GM18870 (cell line): ENCODE measurements at regions not wholly inside any gene's neighbourhood (a gene's known extent, or its start where the extent isn't known, plus 50 kb on each side); places are given as distances from the start of the nearest gene placed in this dataset.
"Not testable (repeated sequence)": the region's sequence is repeated elsewhere in the genome, so short reads cannot be mapped to it uniquely, and the experiment has no call there.

Experiments
- ATAC-seq: cut with Tn5 transposase; IDR thresholded peaks from one replicate; pipeline ENCODE4 v1.9.1; 2021; ENCODE audit warnings: moderate library complexity; ENCODE audit not compliant: unreplicated experiment

DNA sequence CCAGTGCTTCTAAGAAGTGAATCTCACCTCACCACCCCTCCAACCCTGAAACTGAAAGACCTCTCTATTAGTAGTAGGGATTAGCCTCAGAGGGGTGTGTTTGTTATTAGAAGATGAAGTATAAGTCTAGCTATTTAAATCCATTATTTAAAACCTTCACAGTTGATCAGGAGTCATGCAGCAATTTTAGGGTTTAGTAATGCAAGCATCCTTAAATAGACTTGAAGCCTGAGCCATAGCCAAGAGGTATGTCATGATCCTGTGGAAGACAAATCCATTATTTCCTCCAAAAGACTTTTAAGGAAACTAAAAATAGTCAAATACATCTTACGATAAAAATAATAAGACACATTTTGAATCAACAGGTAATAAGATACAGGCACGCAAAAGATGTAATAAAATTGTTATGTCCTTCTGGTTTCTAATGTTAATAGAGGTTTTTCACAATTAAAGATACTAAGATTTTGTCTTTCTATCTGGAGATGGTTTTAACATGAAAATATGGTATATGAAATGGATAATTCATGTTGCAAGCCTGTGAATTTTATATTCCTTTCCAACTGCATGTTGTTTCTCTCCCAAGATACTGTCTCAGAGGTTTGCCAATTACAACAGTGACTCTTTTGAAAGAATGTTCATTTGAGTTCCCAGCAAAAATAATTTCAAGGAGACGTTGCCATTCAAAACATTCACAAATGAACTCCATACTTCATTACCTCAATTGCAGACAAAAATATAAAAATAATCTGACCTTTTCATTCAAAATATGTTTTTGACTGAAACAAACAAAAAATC, 68.0 kb downstream of the LUZP4 start:
- ATAC-seq = no peak

- ATAC-seq = not testable (repeated sequence)
These were observed 70.0 kb downstream of the LUZP4 start for GRCh38 chrX:115359508-115359907.

- ATAC-seq = no peak
These were observed 70.8 kb downstream of the LUZP4 start for GRCh38 chrX:115360220-115360781.

DNA sequence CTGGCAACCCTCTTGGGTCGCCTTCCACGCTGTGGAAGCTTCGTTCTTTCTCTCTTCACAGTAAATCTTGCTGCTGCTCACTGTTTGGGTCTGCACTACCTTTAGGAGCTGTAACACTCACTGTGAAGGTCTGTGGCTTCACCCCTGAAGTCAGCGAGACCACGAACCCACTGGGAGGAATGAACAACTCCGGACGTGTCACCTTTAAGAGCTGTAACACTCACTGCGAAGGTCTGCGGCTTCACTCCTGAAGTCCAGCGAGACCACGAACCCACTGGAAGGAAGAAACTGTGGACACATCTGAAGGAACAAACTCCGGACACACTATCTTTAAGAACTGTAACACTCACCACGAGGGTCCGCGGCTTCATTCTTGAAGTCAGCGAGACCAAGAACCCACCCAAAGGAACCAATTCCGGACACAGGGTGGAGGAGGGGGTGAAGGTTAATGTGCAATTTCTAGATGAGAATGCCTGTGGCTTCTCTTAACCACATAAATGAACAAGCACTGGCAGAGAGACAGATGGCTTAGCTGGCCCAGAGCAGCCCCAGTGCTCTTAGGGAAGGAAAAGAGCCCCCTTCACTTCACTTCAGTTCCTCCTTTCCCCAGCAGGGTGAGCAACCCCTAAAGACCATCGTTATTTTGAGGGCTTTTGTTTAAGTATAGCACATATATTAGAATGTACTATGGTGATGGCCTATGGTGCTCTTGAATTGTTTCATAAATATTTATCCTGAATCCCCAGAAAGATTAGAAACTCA, 73.0 kb downstream of the LUZP4 start:
- no peak for ATAC-seq

DNA sequence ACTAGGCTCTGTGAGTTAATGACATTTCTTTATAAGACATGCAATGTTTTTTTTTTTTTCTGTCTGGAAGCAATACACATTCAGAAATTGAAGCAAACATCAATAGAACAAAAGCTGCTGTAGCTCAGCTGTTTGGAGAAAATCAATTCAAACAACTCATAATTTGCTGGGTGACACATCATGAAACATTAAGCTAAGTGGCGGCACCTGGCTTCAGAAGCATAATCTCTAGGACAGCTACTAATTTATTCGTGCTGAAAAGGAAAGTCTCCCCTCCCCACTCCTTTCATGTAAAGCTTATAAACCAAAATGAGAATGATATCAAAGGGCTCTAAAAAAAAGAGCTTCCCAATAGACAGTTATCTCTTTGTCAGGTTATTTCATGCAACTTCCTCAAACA, 73.9 kb downstream of the LUZP4 start:
- ATAC-seq = no peak

DNA sequence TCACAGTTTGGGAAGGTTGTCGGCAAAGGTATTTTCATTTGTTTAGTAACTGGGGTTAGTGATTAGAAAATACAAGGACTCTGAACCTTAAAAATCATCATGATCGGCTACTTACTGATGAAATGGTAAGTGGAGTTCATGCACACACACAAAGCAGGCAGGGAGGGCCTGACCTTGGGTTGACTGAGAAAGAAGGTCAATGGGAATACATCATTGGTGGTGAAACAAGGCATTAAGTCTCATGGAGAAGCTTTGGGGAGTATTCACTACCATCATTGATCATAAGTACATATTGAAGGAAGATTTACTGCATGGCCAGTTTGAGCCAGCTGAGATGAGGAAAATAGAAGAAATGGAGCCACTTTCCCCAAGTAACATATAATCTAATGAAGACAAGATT, 74.4 kb downstream of the LUZP4 start:
- no peak for ATAC-seq

GRCh38 chrX:115364670-115365069, 75.2 kb downstream of the LUZP4 start:
- no peak for ATAC-seq

GRCh38 chrX:115366535-115366934, 77.0 kb downstream of the LUZP4 start:
- no peak for ATAC-seq

- no peak for ATAC-seq
These were observed 77.9 kb downstream of the LUZP4 start for GRCh38 chrX:115367455-115367854.

GRCh38 chrX:115367951-115368350, 78.4 kb downstream of the LUZP4 start:
- no peak for ATAC-seq

DNA sequence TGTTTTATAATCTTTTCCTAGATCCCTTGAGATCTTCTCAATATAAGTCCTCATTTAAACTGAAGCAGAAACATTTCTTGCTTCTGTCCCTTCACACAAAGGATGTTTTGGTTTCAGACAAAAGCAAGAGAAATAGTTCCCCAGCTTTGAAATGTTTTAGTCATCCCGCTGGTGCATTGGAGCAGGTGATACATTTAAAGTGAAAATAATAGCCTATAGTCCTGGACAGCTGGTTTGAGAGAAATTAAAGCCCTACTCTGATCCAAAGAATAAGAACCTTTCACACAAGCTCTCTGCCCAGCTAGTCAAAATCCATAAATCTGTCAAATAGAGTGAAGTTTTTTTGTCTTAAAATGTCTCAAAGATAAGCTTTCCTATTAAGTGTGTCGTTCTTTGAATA, 79.4 kb downstream of the LUZP4 start:
- no peak for ATAC-seq

DNA sequence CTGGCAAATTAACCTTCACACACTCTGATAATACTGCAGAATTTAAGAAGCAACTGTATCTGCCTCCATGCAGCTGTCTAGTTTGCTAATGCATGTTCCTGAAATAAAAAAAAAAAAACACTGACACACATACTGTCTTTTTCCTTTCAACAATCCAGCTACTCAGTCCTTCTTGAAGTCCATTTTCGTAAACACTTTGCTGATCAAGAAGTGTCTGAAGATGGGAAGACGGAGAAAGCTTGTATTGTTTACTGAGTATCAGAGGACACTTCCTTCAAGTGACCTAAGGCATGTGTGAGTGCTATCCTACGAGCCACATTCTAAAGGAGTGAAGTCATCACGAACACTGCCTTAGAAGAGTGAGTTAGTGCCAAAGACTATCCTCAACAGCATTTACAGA, 82.6 kb downstream of the LUZP4 start:
- no peak for ATAC-seq

GRCh38 chrX:115373308-115373707, 83.8 kb downstream of the LUZP4 start:
- ATAC-seq = no peak

GRCh38 chrX:115378471-115378870, 89.0 kb downstream of the LUZP4 start:
- ATAC-seq = no peak

GRCh38 chrX:115387327-115387726, 97.8 kb downstream of the LUZP4 start:
- no peak for ATAC-seq

- ATAC-seq = no peak
These were observed 99.4 kb downstream of the LUZP4 start for GRCh38 chrX:115388879-115389278.

- ATAC-seq = no peak
These were observed 100.6 kb downstream of the LUZP4 start for GRCh38 chrX:115390078-115390477.

- no peak for ATAC-seq
These were observed 102.5 kb downstream of the LUZP4 start for GRCh38 chrX:115392031-115392430.

DNA sequence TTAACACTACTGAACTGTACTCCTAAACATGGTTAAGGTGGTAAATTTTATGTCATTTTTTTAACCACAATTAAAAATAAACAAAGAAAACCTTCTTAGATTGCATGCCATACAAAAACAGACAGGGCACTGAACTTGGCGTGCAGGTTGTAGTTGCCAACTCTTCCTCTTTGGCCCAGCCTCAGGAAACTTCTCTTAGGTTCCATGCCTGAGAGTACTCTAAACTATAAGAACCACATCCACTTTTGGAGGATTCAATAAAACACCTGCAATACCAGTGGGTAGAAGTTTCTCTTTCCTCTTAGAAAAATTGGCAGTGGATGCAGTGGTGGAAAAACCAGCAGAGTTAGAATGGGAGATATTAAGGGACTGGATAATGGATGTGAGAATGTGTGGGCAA, 103.4 kb downstream of the LUZP4 start:
- ATAC-seq = no peak

DNA sequence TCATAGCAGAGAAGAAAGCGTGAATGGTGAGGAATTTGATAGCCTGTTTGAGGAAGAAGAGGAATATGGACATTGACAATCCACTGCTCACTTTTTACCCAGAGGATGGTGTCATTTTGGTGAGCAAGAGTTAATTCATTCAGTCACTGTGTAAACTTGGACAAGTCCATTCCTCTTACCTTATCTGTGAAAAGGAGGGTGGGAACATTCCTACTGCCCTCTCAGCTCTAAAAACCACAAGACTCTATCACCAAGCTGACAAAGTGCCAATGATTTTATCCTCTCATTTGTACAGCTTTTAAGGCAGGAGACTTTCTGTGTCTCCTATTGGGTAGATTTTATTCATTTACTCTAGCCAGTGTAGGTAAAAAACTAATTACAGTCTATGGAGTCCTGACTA, 103.8 kb downstream of the LUZP4 start:
- no peak for ATAC-seq

- ATAC-seq = not testable (repeated sequence)
These were observed 105.3 kb downstream of the LUZP4 start for GRCh38 chrX:115394806-115395205.

GRCh38 chrX:115399306-115399705, 109.8 kb downstream of the LUZP4 start:
- ATAC-seq = no peak
